Keratinocyte (primary cell): ENCODE measurements at regions not wholly inside any gene's neighbourhood (a gene's known extent, or its start where the extent isn't known, plus 50 kb on each side); places are given as distances from the start of the nearest gene placed in this dataset.
A peak's percentile ranks its signal among the peaks of the same experiment; 100 is the strongest.

Experiments used
- DNase-seq: peaks from one replicate; pipeline ENCODE4 v3.0.0-alpha.2; 2011; ENCODE audit warnings: low read depth, missing footprints, low spot score
- FAIRE-seq: peaks from 2 replicates; lab custom pipeline; 2011; peaks lifted over from hg19 to GRCh38; lab: Jason Lieb, UNC
- H2AFZ ChIP-seq: 2 replicates; pipeline ENCODE4 v1.6.0; 2012; ENCODE audit warnings: low read length, control low read depth, inconsistent platforms; ENCODE audit not compliant: control insufficient read depth
- H3K27ac ChIP-seq: 2 replicates; pipeline ENCODE4 v1.5.1; 2011; ENCODE audit warnings: low read length; ENCODE audit not compliant: control insufficient read depth, insufficient read depth
- H3K27me3 ChIP-seq: 3 replicates; pipeline ENCODE4 v1.6.0; 2011; ENCODE audit warnings: low read length; ENCODE audit not compliant: control insufficient read depth, insufficient read depth; ENCODE audit errors: extremely low read depth
- H3K36me3 ChIP-seq, 2 experiments: 2 replicates in 1 of 2; 3 replicates in 1 of 2; pipeline ENCODE4 v1.5.1; 2011; ENCODE audit warnings: low read length in 2 of 2, mild to moderate bottlenecking in 1 of 2; ENCODE audit not compliant: control insufficient read depth in 2 of 2, insufficient read depth in 2 of 2; ENCODE audit errors: extremely low read depth in 1 of 2
- H3K4me1 ChIP-seq: 3 replicates; pipeline ENCODE4 v1.5.1; 2011; ENCODE audit warnings: low read length; ENCODE audit not compliant: control insufficient read depth, insufficient read depth; ENCODE audit errors: extremely low read depth
- H3K4me2 ChIP-seq: 3 replicates; pipeline ENCODE4 v1.6.0; 2011; ENCODE audit warnings: low read depth, low read length; ENCODE audit not compliant: control insufficient read depth, insufficient read depth; ENCODE audit errors: extremely low read depth
- H3K4me3 ChIP-seq, 3 experiments: fragments of 200-600 bp in 1 of 3; sonication (generic) in 1 of 3; 2 replicates in 2 of 3; 3 replicates in 1 of 3; pipeline ENCODE4 v1.5.1; 2011 to 2016; ENCODE audit warnings: low read length in 3 of 3, mild to moderate bottlenecking in 3 of 3, control low read depth in 2 of 3, inconsistent platforms in 1 of 3, low read depth in 1 of 3, mixed read lengths in 1 of 3, mixed run types in 1 of 3, moderate library complexity in 1 of 3; ENCODE audit not compliant: control insufficient read depth in 2 of 3, insufficient read depth in 2 of 3; ENCODE audit errors: extremely low read depth in 1 of 3
- H3K79me2 ChIP-seq: 2 replicates; pipeline ENCODE4 v1.6.0; 2012; ENCODE audit warnings: low read length; ENCODE audit not compliant: control insufficient read depth, insufficient read depth
- H3K9ac ChIP-seq: 3 replicates; pipeline ENCODE4 v1.6.0; 2011; ENCODE audit warnings: low read length; ENCODE audit not compliant: control insufficient read depth, insufficient read depth; ENCODE audit errors: extremely low read depth
- H3K9me1 ChIP-seq: 3 replicates; pipeline ENCODE4 v1.6.0; 2011; ENCODE audit warnings: low read length; ENCODE audit not compliant: control insufficient read depth, insufficient read depth; ENCODE audit errors: extremely low read depth
- H3K9me3 ChIP-seq: 2 replicates; pipeline ENCODE4 v1.5.1; 2012; ENCODE audit warnings: low read depth, low read length; ENCODE audit not compliant: control insufficient read depth
- H4K20me1 ChIP-seq: 3 replicates; pipeline ENCODE4 v1.6.0; 2011; ENCODE audit warnings: low read length; ENCODE audit not compliant: control insufficient read depth, insufficient read depth; ENCODE audit errors: extremely low read depth
- CTCF ChIP-seq, 3 experiments: IDR thresholded peaks in 1 of 3; conservative IDR thresholded peaks in 1 of 3; optimal IDR thresholded peaks in 1 of 3; 2 replicates in 2 of 3; 3 replicates in 1 of 3; pipeline versions ENCODE3 to v1.5.1; 2011; ENCODE audit warnings: low read length in 3 of 3, mild to moderate bottlenecking in 3 of 3, moderate library complexity in 2 of 3, control low read depth in 1 of 3, inconsistent platforms in 1 of 3; ENCODE audit not compliant: insufficient read depth in 2 of 3; ENCODE audit errors: extremely low read depth in 1 of 3
- EZH2 ChIP-seq: IDR thresholded peaks from one replicate; pipeline ENCODE4 v1.6.1; 2012; ENCODE audit warnings: inconsistent platforms, mild to moderate bottlenecking, low read length, moderate library complexity
- dilution Hi-C: fragments of 300-500 bp; cut with MboI; formaldehyde crosslinking; loops from one replicate; pipeline ENCODE4 v1.7.0; 2020; ENCODE audit warnings: low sequenced_read_pairs; ENCODE audit not compliant: extremely low pct_ligation_motif_present

GRCh38 chr18:73737990-73738389 lies 409.6 kb downstream of the FBXO15 start:
- H3K27me3 ChIP-seq, result no peaks in the 10 kb centered on the region
- no peak for DNase-seq
- H3K79me2 ChIP-seq, result no peaks in the 10 kb centered on the region
- peak; percentile 69 for FAIRE-seq
- TF ChIP-seq CTCF (optimal IDR thresholded peaks at IDR 0.05 in 1 of 3, IDR thresholded peaks at IDR 0.05 in 1 of 3, conservative IDR thresholded peaks at IDR 0.05 in 1 of 3; ENCODE audit: extremely low read depth in 1 of 3, insufficient read depth in 2 of 3, low read length in 3 of 3), result no peak
- TF ChIP-seq EZH2, result no peak
- H4K20me1 ChIP-seq, result no peaks in the 10 kb centered on the region
- H3K27ac ChIP-seq, result no peak overlapping the region
- no peak overlapping the region for H3K4me3 ChIP-seq
- H3K36me3 ChIP-seq, result no peaks in the 10 kb centered on the region
- H3K4me1 ChIP-seq, result peaks cover 45% of the 10 kb centered on the region
- H3K9me3 ChIP-seq, result no peaks in the 10 kb centered on the region
- H2AFZ ChIP-seq, result no peak overlapping the region
- dilution Hi-C loops, result no loop called here
- H3K9ac ChIP-seq, result no peak overlapping the region
- no peak overlapping the region for H3K4me2 ChIP-seq
- H3K9me1 ChIP-seq, result no peaks in the 10 kb centered on the region

- Histone ChIP-seq H3K4me2 (peak overlapping the region; percentile 34), H3K27me3 (no peaks in the 10 kb centered on the region), H3K4me1 (peaks cover 27% of the 10 kb centered on the region), H3K27ac (no peak overlapping the region), H3K79me2 (no peaks in the 10 kb centered on the region), H3K36me3 (no peaks in the 10 kb centered on the region), H2AFZ (peak overlapping the region; percentile 75), H3K4me3 (no peak overlapping the region), H4K20me1 (no peaks in the 10 kb centered on the region), H3K9me3 (no peaks in the 10 kb centered on the region), H3K9me1 (no peaks in the 10 kb centered on the region), H3K9ac (no peak overlapping the region)
- no peak for TF ChIP-seq CTCF (optimal IDR thresholded peaks at IDR 0.05 in 1 of 3, IDR thresholded peaks at IDR 0.05 in 1 of 3, conservative IDR thresholded peaks at IDR 0.05 in 1 of 3; ENCODE audit: extremely low read depth in 1 of 3, insufficient read depth in 2 of 3, low read length in 3 of 3)
- FAIRE-seq (no peak), DNase-seq (no peak)
- dilution Hi-C loops, result no loop called here
These were observed 411.8 kb downstream of the FBXO15 start for GRCh38 chr18:73735836-73736235.
